ENCODE measurements at regions not wholly inside any gene's neighbourhood (a gene's known extent, or its start where the extent isn't known, plus 50 kb on each side); places are given as distances from the start of the nearest gene placed in this dataset.
"Not testable (repeated sequence)": the region's sequence is repeated elsewhere in the genome, so short reads cannot be mapped to it uniquely, and the experiment has no call there.

- TF ChIP-seq DEAF1 (CRISPR knock-in tag; IDR thresholded peaks at IDR 0.05) (no peak), PML (IDR thresholded peaks at IDR 0.05; ENCODE audit: low read length) (no peak), KDM5B (IDR thresholded peaks at IDR 0.05; ENCODE audit: insufficient replicate concordance, low read depth, low read length) (no peak), L3MBTL2 (IDR thresholded peaks at IDR 0.05) (no peak), BCL6 (CRISPR knock-in tag; IDR thresholded peaks at IDR 0.05) (no peak)
- Histone ChIP-seq H3K9me3 (replicated peaks; ENCODE audit: control insufficient read depth, insufficient read depth, low read depth, low read length) (no peaks in the 10 kb centered on the region), H2AFZ (ENCODE audit: low read depth, low read length) (no peak overlapping the region), H3K79me2 (ENCODE audit: control insufficient read depth, insufficient read depth, low read length) (no peaks in the 10 kb centered on the region), H3K36me3 (ENCODE audit: control insufficient read depth, insufficient read depth, low read length) (no peaks in the 10 kb centered on the region), H4K20me1 (replicated peaks; ENCODE audit: control insufficient read depth, insufficient read depth, low read length) (no peaks in the 10 kb centered on the region), H3K27me3 (ENCODE audit: control insufficient read depth in 2 of 2, insufficient read depth in 2 of 2, low read length in 2 of 2) (peaks cover 23 to 33% of the 10 kb centered on the region in 2 experiments), H3K27ac (ENCODE audit: extremely low read depth, low read depth, low read length) (no peak overlapping the region), H3K4me1 (replicated peaks in 1 of 2; ENCODE audit: control insufficient read depth in 2 of 2, insufficient read depth in 2 of 2, low read length in 2 of 2) (no peaks in the 10 kb centered on the region), H3K9ac (ENCODE audit: insufficient read depth in 1 of 2, low read depth in 2 of 2, low read length in 2 of 2) (no peak overlapping the region), H3K4me2 (ENCODE audit: insufficient read depth, low read length) (no peak overlapping the region), H3K4me3 (no peak overlapping the region), H3K9me1 (ENCODE audit: control insufficient read depth, insufficient read depth, low read length) (no peaks in the 10 kb centered on the region)
- no peak for DNase-seq (ENCODE audit: extremely low read depth in 1 of 4, low spot score in 3 of 4)
- intact Hi-C loops (cut with micrococcal nuclease) (no loop called here), in situ Hi-C loops (cut with MboI) (no loop called here)
- ChIA-PET POLR2A (interaction anchor here (0.6 kb wide), 1 partner anchor 116 kb away, joined by 3 read pairs; no protein-coding TSS in a partner anchor), CTCF (ENCODE audit: low intra/inter-chr PET ratio) (no interaction called here)
- no peak for FAIRE-seq
- BruUV-seq (replicated peaks): no TSS peak
- WGBS (ENCODE audit: insufficient coverage, low coverage, missing lambda C conversion rate): 0% methylated on average over 1 of the region's 1 CpG
- no peak for ATAC-seq
These were observed 124.8 kb upstream of the PRKCQ start for GRCh38 chr10:6704896-6705295.

GRCh38 chr10:6702833-6703232 is 122.8 kb upstream of the PRKCQ start:
- H3K9me3 ChIP-seq (replicated peaks; ENCODE audit: control insufficient read depth, insufficient read depth, low read depth, low read length); BruUV-seq (replicated peaks); CTCF ChIA-PET (ENCODE audit: low intra/inter-chr PET ratio); H3K4me2 ChIP-seq (ENCODE audit: insufficient read depth, low read length); FAIRE-seq; in situ Hi-C loops (cut with MboI); H3K36me3 ChIP-seq (ENCODE audit: control insufficient read depth, insufficient read depth, low read length); H4K20me1 ChIP-seq (replicated peaks; ENCODE audit: control insufficient read depth, insufficient read depth, low read length); intact Hi-C loops (cut with micrococcal nuclease); ATAC-seq; DNase-seq (ENCODE audit: extremely low read depth in 1 of 4, low spot score in 3 of 4); H3K4me3 ChIP-seq; H3K9ac ChIP-seq (ENCODE audit: insufficient read depth in 1 of 2, low read depth in 2 of 2, low read length in 2 of 2); H3K4me1 ChIP-seq (replicated peaks in 1 of 2; ENCODE audit: control insufficient read depth in 2 of 2, insufficient read depth in 2 of 2, low read length in 2 of 2); H3K79me2 ChIP-seq (ENCODE audit: control insufficient read depth, insufficient read depth, low read length); H2AFZ ChIP-seq (ENCODE audit: low read depth, low read length); H3K27ac ChIP-seq (ENCODE audit: extremely low read depth, low read depth, low read length); H3K9me1 ChIP-seq (ENCODE audit: control insufficient read depth, insufficient read depth, low read length): not testable (repeated sequence)
- H3K27me3 ChIP-seq (ENCODE audit: control insufficient read depth in 2 of 2, insufficient read depth in 2 of 2, low read length in 2 of 2): peaks cover 24 to 34% of the 10 kb centered on the region in 2 experiments
- POLR2A ChIA-PET: interaction anchor here (0.5 kb wide), 1 partner anchor 744 kb away, joined by 3 read pairs; no protein-coding TSS in a partner anchor
- 3% methylated on average over 2 of the region's 2 CpGs for WGBS (ENCODE audit: insufficient coverage, low coverage, missing lambda C conversion rate)
